GM12878 (cell line): ENCODE measurements at regions not wholly inside any gene's neighbourhood (a gene's known extent, or its start where the extent isn't known, plus 50 kb on each side); places are given as distances from the start of the nearest gene placed in this dataset.

Experiments used
- ATAC-seq: fragments of 200-7000 bp; cut with Tn5 transposase; 3 replicates; pipeline ENCODE4 v1.9.1; 2020; ENCODE audit warnings: mild to moderate bottlenecking, moderate library complexity
- BruUV-seq: library from RNA; stranded (reverse); fragments of 400-500 nt; replicated peaks from 2 replicates; lab custom pipeline; 2021; lab: Mats Ljungman, UMichigan
- CTCF ChIA-PET: fragments of 300-600 bp; sonication (Branson Sonifier 250); formaldehyde crosslinking; extraction: SDS; loops from one replicate; lab custom pipeline; 2021; ENCODE audit warnings: inconsistent platforms; lab: Yijun Ruan, JAX
- POLR2A ChIA-PET: fragments of 350-600 bp; formaldehyde crosslinking; extraction: SDS; loops from one replicate; lab custom pipeline; 2021; ENCODE audit warnings: inconsistent platforms; lab: Charles Lee
- RAD21 ChIA-PET: fragments of 300-600 bp; sonication (Branson Sonifier 250); formaldehyde crosslinking; loops from one replicate; lab custom pipeline; 2023; ENCODE audit warnings: antibody characterized with exemption; ENCODE audit not compliant: unreplicated experiment; lab: Charles Lee
- SMC1A ChIA-PET: fragments of 300-600 bp; sonication (Branson Sonifier 250); formaldehyde crosslinking; loops from one replicate; lab custom pipeline; 2023; ENCODE audit not compliant: unreplicated experiment, uncharacterized antibody; lab: Charles Lee
- DNase-seq: peaks from one replicate; pipeline ENCODE4 v3.0.0-alpha.2; 2011; ENCODE audit warnings: low read depth, low spot score
- FAIRE-seq: peaks from 3 replicates; lab custom pipeline; 2011; peaks lifted over from hg19 to GRCh38; lab: Jason Lieb, UNC
- H2AFZ ChIP-seq: 2 replicates; pipeline ENCODE4 v1.6.0; 2011; ENCODE audit warnings: low read depth, low read length, control low read depth; ENCODE audit not compliant: control insufficient read depth
- H3K27ac ChIP-seq: 2 replicates; pipeline ENCODE4 v1.5.1; 2011; ENCODE audit warnings: control low read depth; ENCODE audit not compliant: control insufficient read depth, insufficient read depth
- H3K27me3 ChIP-seq, 2 experiments: replicated peaks in 1 of 2; 2 replicates each; pipeline versions ENCODE4 v1.6.0 to v1.6.1; 2011; ENCODE audit warnings: low read length in 1 of 2; ENCODE audit not compliant: control insufficient read depth in 2 of 2, insufficient read depth in 2 of 2
- H3K36me3 ChIP-seq, 2 experiments: 2 replicates each; pipeline ENCODE4 v1.5.1; 2011; ENCODE audit warnings: low read length in 1 of 2; ENCODE audit not compliant: control insufficient read depth in 2 of 2, insufficient read depth in 2 of 2
- H3K4me1 ChIP-seq: 2 replicates; pipeline ENCODE4 v1.6.1; 2011; ENCODE audit warnings: mild to moderate bottlenecking, low read length, moderate library complexity, mixed read lengths; ENCODE audit not compliant: control insufficient read depth, insufficient read depth
- H3K4me2 ChIP-seq: 2 replicates; pipeline ENCODE4 v1.6.0; 2011; ENCODE audit warnings: control low read depth; ENCODE audit not compliant: control insufficient read depth, insufficient read depth
- H3K4me3 ChIP-seq: fragments of 200-600 bp; sonication (generic); 2 replicates; pipeline ENCODE4 v1.5.1; 2016
- H3K79me2 ChIP-seq: 2 replicates; pipeline ENCODE4 v1.6.0; 2011; ENCODE audit warnings: low read length; ENCODE audit not compliant: control insufficient read depth, insufficient read depth
- H3K9ac ChIP-seq: 2 replicates; pipeline ENCODE4 v1.8.0; 2011; ENCODE audit warnings: low read length, control low read depth, mixed read lengths; ENCODE audit not compliant: control insufficient read depth, insufficient read depth
- H3K9me3 ChIP-seq: replicated peaks from 3 replicates; pipeline ENCODE4 v1.5.1; 2011; ENCODE audit warnings: mild to moderate bottlenecking, low read length; ENCODE audit not compliant: control insufficient read depth, insufficient read depth
- H4K20me1 ChIP-seq: 2 replicates; pipeline ENCODE4 v1.6.0; 2011; ENCODE audit not compliant: control insufficient read depth, insufficient read depth
- BCL11A ChIP-seq: IDR thresholded peaks from 2 replicates; pipeline ENCODE4 v1.6.1; 2011; ENCODE audit warnings: low read depth, low read length
- CEBPB ChIP-seq, 2 experiments: fragments of 150-350 bp in 1 of 2; IDR thresholded peaks; 2 replicates each; pipeline ENCODE4 v1.6.1; 2012 to 2014; ENCODE audit warnings: low read depth in 2 of 2, low read length in 2 of 2, borderline replicate concordance in 1 of 2, inconsistent platforms in 1 of 2
- EGR1 ChIP-seq, 2 experiments: IDR thresholded peaks; 1 replicate in 1 of 2; 2 replicates in 1 of 2; pipeline ENCODE4 v1.6.1; 2011 to 2012; ENCODE audit warnings: low read depth in 2 of 2, low read length in 2 of 2, borderline replicate concordance in 1 of 2, mild to moderate bottlenecking in 1 of 2, moderate library complexity in 1 of 2
- EP300 ChIP-seq, 2 experiments: fragments of 150-350 bp in 1 of 2; IDR thresholded peaks; 2 replicates each; pipeline ENCODE4 v1.6.1; 2011 to 2012; ENCODE audit warnings: low read depth in 2 of 2, low read length in 2 of 2, borderline replicate concordance in 1 of 2, improper control_type of control experiment in 1 of 2, inconsistent platforms in 1 of 2; ENCODE audit not compliant: control insufficient read depth in 1 of 2
- IKZF2 ChIP-seq, 2 experiments: fragments of 450-650 bp; IDR thresholded peaks; 2 replicates each; pipeline ENCODE4 v1.6.1; 2017; ENCODE audit warnings: mild to moderate bottlenecking in 2 of 2, moderate library complexity in 2 of 2
- KAT2A ChIP-seq: conservative IDR thresholded peaks from 2 replicates; pipeline ENCODE4 v1.6.1; 2011; ENCODE audit warnings: low read depth, low read length; ENCODE audit not compliant: control insufficient read depth
- NFXL1 ChIP-seq: fragments of 450-650 bp; IDR thresholded peaks from 2 replicates; pipeline ENCODE4 v1.6.1; 2017; ENCODE audit warnings: antibody characterized with exemption, mild to moderate bottlenecking, borderline replicate concordance
- RUNX3 ChIP-seq: IDR thresholded peaks from 2 replicates; pipeline ENCODE4 v1.6.1; 2012; ENCODE audit warnings: low read length, inconsistent platforms
- SMAD1 ChIP-seq: fragments of 450-650 bp; IDR thresholded peaks from 2 replicates; pipeline ENCODE4 v1.6.1; 2018; ENCODE audit warnings: mild to moderate bottlenecking, low read depth; ENCODE audit not compliant: partially characterized antibody
- WGBS: methylation state at CpG from one replicate; pipeline ENCODE4 v1.1.6; 2016; ENCODE audit warnings: low lambda C conversion rate; ENCODE audit not compliant: insufficient replicate concordance, insufficient coverage; ENCODE audit errors: missing lambda C conversion rate; 5-methylcytosine and 5-hydroxymethylcytosine counted together
- in situ Hi-C: fragments of 300-500 bp; cut with MboI; formaldehyde crosslinking; loops from 9 replicates; pipeline ENCODE4 v1.14.3; 2018; ENCODE audit warnings: mixed read lengths
- intact Hi-C: fragments of 100-400 bp; cut with micrococcal nuclease; formaldehyde crosslinking; loops from one replicate; pipeline ENCODE4 v1.14.2; 2022; ENCODE audit not compliant: unreplicated experiment
- TF ChIP-seq, protein P1 (sequence below): fragments of 150-350 bp; IDR thresholded peaks from 2 replicates; pipeline ENCODE4 v1.6.1; 2016; ENCODE audit warnings: low read depth, low read length

DNA sequence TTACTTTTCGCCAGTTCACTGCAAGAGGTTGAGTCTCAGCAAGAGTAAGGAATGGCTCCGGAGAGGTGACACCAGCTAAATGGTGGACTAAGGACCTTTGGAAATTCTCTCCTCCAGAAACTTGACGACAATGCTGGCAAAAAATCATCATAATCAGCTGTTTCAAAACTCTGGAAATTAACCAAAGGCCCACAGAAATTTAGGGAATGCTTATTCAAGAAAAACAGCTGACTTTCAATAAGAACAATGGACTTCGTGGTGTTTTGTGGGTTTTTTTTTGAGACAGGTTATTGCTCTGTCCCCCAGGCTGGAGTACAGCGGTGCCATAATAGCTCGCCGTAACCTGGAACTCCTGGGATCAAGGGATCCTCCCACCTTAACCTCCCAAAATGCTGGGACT is 68.4 kb upstream of the SEPTIN5 start:
- H3K4me3 ChIP-seq: no peak overlapping the region
- TF ChIP-seq EGR1 (IDR thresholded peaks at IDR 0.05; ENCODE audit: borderline replicate concordance in 1 of 2, low read depth in 2 of 2, low read length in 2 of 2) (no peak), SMAD1 (no peak), EP300 (IDR thresholded peaks at IDR 0.05; ENCODE audit: borderline replicate concordance in 1 of 2, control insufficient read depth in 1 of 2, low read depth in 2 of 2, low read length in 2 of 2) (no peak), BCL11A (no peak), RUNX3 (no peak), NFXL1 (no peak), CEBPB (IDR thresholded peaks at IDR 0.05; ENCODE audit: borderline replicate concordance in 1 of 2, low read depth in 2 of 2, low read length in 2 of 2) (no peak), KAT2A (no peak), IKZF2 (IDR thresholded peaks at IDR 0.05) (no peak)
- TF ChIP-seq, protein P1, sequence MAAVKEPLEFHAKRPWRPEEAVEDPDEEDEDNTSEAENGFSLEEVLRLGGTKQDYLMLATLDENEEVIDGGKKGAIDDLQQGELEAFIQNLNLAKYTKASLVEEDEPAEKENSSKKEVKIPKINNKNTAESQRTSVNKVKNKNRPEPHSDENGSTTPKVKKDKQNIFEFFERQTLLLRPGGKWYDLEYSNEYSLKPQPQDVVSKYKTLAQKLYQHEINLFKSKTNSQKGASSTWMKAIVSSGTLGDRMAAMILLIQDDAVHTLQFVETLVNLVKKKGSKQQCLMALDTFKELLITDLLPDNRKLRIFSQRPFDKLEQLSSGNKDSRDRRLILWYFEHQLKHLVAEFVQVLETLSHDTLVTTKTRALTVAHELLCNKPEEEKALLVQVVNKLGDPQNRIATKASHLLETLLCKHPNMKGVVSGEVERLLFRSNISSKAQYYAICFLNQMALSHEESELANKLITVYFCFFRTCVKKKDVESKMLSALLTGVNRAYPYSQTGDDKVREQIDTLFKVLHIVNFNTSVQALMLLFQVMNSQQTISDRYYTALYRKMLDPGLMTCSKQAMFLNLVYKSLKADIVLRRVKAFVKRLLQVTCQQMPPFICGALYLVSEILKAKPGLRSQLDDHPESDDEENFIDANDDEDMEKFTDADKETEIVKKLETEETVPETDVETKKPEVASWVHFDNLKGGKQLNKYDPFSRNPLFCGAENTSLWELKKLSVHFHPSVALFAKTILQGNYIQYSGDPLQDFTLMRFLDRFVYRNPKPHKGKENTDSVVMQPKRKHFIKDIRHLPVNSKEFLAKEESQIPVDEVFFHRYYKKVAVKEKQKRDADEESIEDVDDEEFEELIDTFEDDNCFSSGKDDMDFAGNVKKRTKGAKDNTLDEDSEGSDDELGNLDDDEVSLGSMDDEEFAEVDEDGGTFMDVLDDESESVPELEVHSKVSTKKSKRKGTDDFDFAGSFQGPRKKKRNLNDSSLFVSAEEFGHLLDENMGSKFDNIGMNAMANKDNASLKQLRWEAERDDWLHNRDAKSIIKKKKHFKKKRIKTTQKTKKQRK: no peak
- TF ChIP-seq, all 136 proteins: peak for 0
- Histone ChIP-seq H3K4me2 (no peak overlapping the region), H3K36me3 (no peaks in the 10 kb centered on the region), H3K27me3 (no peaks in the 10 kb centered on the region), H3K9ac (no peak overlapping the region), H3K4me1 (no peaks in the 10 kb centered on the region), H2AFZ (no peak overlapping the region), H3K79me2 (no peaks in the 10 kb centered on the region), H4K20me1 (no peaks in the 10 kb centered on the region), H3K27ac (no peak overlapping the region), H3K9me3 (peaks cover 4% of the 10 kb centered on the region; the same call in 2 of the 3 replicates)
- in situ Hi-C loops: no loop called here
- no peak for ATAC-seq
- ChIA-PET RAD21 (no interaction called here), SMC1A (no interaction called here), CTCF (interaction anchor here (1.0 kb wide), 1 partner anchor 34 kb away, joined by 3 read pairs; no protein-coding TSS in a partner anchor), POLR2A (no interaction called here)
- DNase-seq: no peak
- WGBS: 49% methylated on average over 7 of the region's 7 CpGs
- intact Hi-C loops: no loop called here
- no TSS peak for BruUV-seq
- no peak for FAIRE-seq
